Upper lobe of right lung (tissue), 1 donor: ENCODE measurements at regions not wholly inside any gene's neighbourhood (a gene's known extent, or its start where the extent isn't known, plus 50 kb on each side); places are given as distances from the start of the nearest gene placed in this dataset.

Experiments used
- ATAC-seq: fragments of 200-7000 bp; cut with Tn5 transposase; one replicate; pipeline ENCODE4 v1.9.1; 2020; ENCODE audit warnings: mild to moderate bottlenecking, moderate library complexity
- DNase-seq: peaks from one replicate; pipeline ENCODE4 v3.0.0-alpha.2; 2020
- H3K27ac ChIP-seq: fragments of 200-600 bp; one replicate; pipeline ENCODE4 v1.8.0; 2022
- H3K27me3 ChIP-seq: fragments of 200-600 bp; one replicate; pipeline ENCODE4 v1.8.0; 2022; ENCODE audit warnings: mild to moderate bottlenecking
- H3K36me3 ChIP-seq: fragments of 200-600 bp; one replicate; pipeline ENCODE4 v1.8.0; 2022
- H3K4me1 ChIP-seq: fragments of 200-600 bp; one replicate; pipeline ENCODE4 v1.8.0; 2022
- H3K4me3 ChIP-seq: fragments of 200-600 bp; one replicate; pipeline ENCODE4 v1.8.0; 2022; ENCODE audit warnings: mild to moderate bottlenecking
- H3K9me3 ChIP-seq: fragments of 200-600 bp; one replicate; pipeline ENCODE4 v1.8.0; 2022
- CTCF ChIP-seq: fragments of 200-600 bp; IDR thresholded peaks from one replicate; pipeline ENCODE4 v1.8.0; 2022; ENCODE audit warnings: antibody characterized with exemption
- intact Hi-C: fragments of 100-400 bp; cut with DNase I; formaldehyde crosslinking; loops from one replicate; pipeline ENCODE4 v1.11.0; 2022
- donor health status: DM: no; HTN: yes; CAD: no; lungs with severe emphysema.

- Histone ChIP-seq H3K27me3 (no peaks in the 10 kb centered on the region), H3K4me3 (no peak overlapping the region), H3K27ac (no peak overlapping the region), H3K9me3 (no peaks in the 10 kb centered on the region), H3K36me3 (no peaks in the 10 kb centered on the region), H3K4me1 (no peaks in the 10 kb centered on the region)
- DNase-seq: no peak
- intact Hi-C loops: no loop called here
- TF ChIP-seq CTCF: no peak
- ATAC-seq: no peak
Measured at GRCh38 chr2:52955079-52955478, 812.5 kb upstream of the CHAC2 start.

GRCh38 chr2:52940101-52940500, 827.5 kb upstream of the CHAC2 start:
- no peak for TF ChIP-seq CTCF
- intact Hi-C loops: no loop called here
- Histone ChIP-seq H3K9me3 (no peaks in the 10 kb centered on the region), H3K4me1 (no peaks in the 10 kb centered on the region), H3K36me3 (no peaks in the 10 kb centered on the region), H3K27me3 (no peaks in the 10 kb centered on the region), H3K27ac (no peak overlapping the region), H3K4me3 (no peak overlapping the region)
- DNase-seq (no peak), ATAC-seq (no peak)

GRCh38 chr2:52939250-52939649, 828.4 kb upstream of the CHAC2 start:
- no peak overlapping the region for H3K4me3 ChIP-seq
- DNase-seq (no peak), ATAC-seq (no peak)
- H3K27me3 ChIP-seq: no peaks in the 10 kb centered on the region
- intact Hi-C loops: no loop called here
- H3K9me3 ChIP-seq: no peaks in the 10 kb centered on the region
- no peak for TF ChIP-seq CTCF
- H3K27ac ChIP-seq: no peak overlapping the region
- no peaks in the 10 kb centered on the region for H3K4me1 ChIP-seq
- H3K36me3 ChIP-seq: no peaks in the 10 kb centered on the region

GRCh38 chr2:52936029-52936428, 831.6 kb upstream of the CHAC2 start:
- no peaks in the 10 kb centered on the region for H3K4me1 ChIP-seq
- H3K36me3 ChIP-seq: no peaks in the 10 kb centered on the region
- H3K27ac ChIP-seq: no peak overlapping the region
- H3K4me3 ChIP-seq: no peak overlapping the region
- H3K27me3 ChIP-seq: no peaks in the 10 kb centered on the region
- intact Hi-C loops: no loop called here
- no peaks in the 10 kb centered on the region for H3K9me3 ChIP-seq
- ATAC-seq (no peak), DNase-seq (no peak)
- TF ChIP-seq CTCF: no peak

- Histone ChIP-seq H3K9me3 (no peaks in the 10 kb centered on the region), H3K27me3 (no peaks in the 10 kb centered on the region), H3K36me3 (no peaks in the 10 kb centered on the region), H3K4me3 (no peak overlapping the region), H3K27ac (no peak overlapping the region), H3K4me1 (no peaks in the 10 kb centered on the region)
- DNase-seq (no peak), ATAC-seq (no peak)
- no peak for TF ChIP-seq CTCF
- intact Hi-C loops: no loop called here
Measured at GRCh38 chr2:52934920-52935640, 832.5 kb upstream of the CHAC2 start.
